PC-3 (cell line): ENCODE measurements at regions not wholly inside any gene's neighbourhood (a gene's known extent, or its start where the extent isn't known, plus 50 kb on each side); places are given as distances from the start of the nearest gene placed in this dataset.

ENCODE experiments used
- ATAC-seq: fragments of 200-7000 bp; cut with Tn5 transposase; 2 replicates; pipeline ENCODE4 v1.9.1; 2020; ENCODE audit warnings: mild to moderate bottlenecking, moderate library complexity
- BruUV-seq: library from RNA; stranded (reverse); fragments of 400-500 nt; replicated peaks from 2 replicates; lab custom pipeline; 2021; lab: Mats Ljungman, UMichigan
- CTCF ChIA-PET: fragments of 300-600 bp; sonication (Branson Sonifier 250); formaldehyde crosslinking; loops from one replicate; lab custom pipeline; 2022; ENCODE audit warnings: antibody characterized with exemption; lab: Charles Lee
- POLR2A ChIA-PET: fragments of 300-600 bp; sonication (Branson Sonifier 250); formaldehyde crosslinking; loops from one replicate; lab custom pipeline; 2022; ENCODE audit warnings: antibody characterized with exemption; ENCODE audit not compliant: unreplicated experiment; lab: Charles Lee
- DNase-seq: peaks from one replicate; pipeline ENCODE4 v3.0.0-alpha.2; 2015
- H2AFZ ChIP-seq: fragments of 300-600 bp; sonication (generic); 2 replicates; pipeline ENCODE4 v1.6.0; 2016; ENCODE audit warnings: antibody characterized with exemption, low read length
- H3F3A ChIP-seq: fragments of 300-600 bp; sonication (generic); one replicate; pipeline ENCODE4 v1.6.0; 2017; ENCODE audit warnings: antibody characterized with exemption, low read length, control low read depth, mild to moderate bottlenecking; ENCODE audit not compliant: unreplicated experiment
- H3K27ac ChIP-seq: fragments of 300-600 bp; sonication (generic); 2 replicates; pipeline ENCODE4 v1.5.1; 2016; ENCODE audit warnings: mild to moderate bottlenecking, low read length
- H3K27me3 ChIP-seq: fragments of 300-600 bp; sonication (generic); 2 replicates; pipeline ENCODE4 v1.6.1; 2016; ENCODE audit warnings: low read length, mixed read lengths
- H3K36me3 ChIP-seq: fragments of 300-600 bp; sonication (generic); 2 replicates; pipeline ENCODE4 v1.6.1; 2016; ENCODE audit warnings: low read depth, mixed run types, low read length, mixed read lengths
- H3K4me1 ChIP-seq: fragments of 300-600 bp; sonication (generic); 2 replicates; pipeline ENCODE4 v1.5.1; 2016; ENCODE audit warnings: low read length; ENCODE audit not compliant: insufficient read depth
- H3K4me2 ChIP-seq: fragments of 300-600 bp; sonication (generic); 2 replicates; pipeline ENCODE4 v1.6.0; 2016; ENCODE audit warnings: low read length
- H3K4me3 ChIP-seq: fragments of 300-600 bp; sonication (generic); 2 replicates; pipeline ENCODE4 v1.5.1; 2016; ENCODE audit warnings: mild to moderate bottlenecking, low read length, mixed read lengths
- H3K79me2 ChIP-seq: fragments of 300-600 bp; sonication (generic); 2 replicates; pipeline ENCODE4 v1.6.1; 2017; ENCODE audit warnings: low read length, mixed read lengths
- H3K9ac ChIP-seq: fragments of 300-600 bp; sonication (generic); 2 replicates; pipeline ENCODE4 v1.6.0; 2016; ENCODE audit warnings: mild to moderate bottlenecking, low read length
- H3K9me2 ChIP-seq: fragments of 300-600 bp; sonication (generic); replicated peaks from 2 replicates; pipeline ENCODE4 v1.6.1; 2016; ENCODE audit warnings: mixed run types, low read length, mixed read lengths
- H3K9me3 ChIP-seq: fragments of 300-600 bp; sonication (generic); 2 replicates; pipeline ENCODE4 v1.6.1; 2016; ENCODE audit warnings: low read length, mixed read lengths
- H4K20me1 ChIP-seq: fragments of 300-600 bp; sonication (generic); 2 replicates; pipeline ENCODE4 v1.6.1; 2016; ENCODE audit warnings: low read length, mixed read lengths
- CTCF ChIP-seq: fragments of 300-600 bp; sonication (generic); conservative IDR thresholded peaks from 2 replicates; pipeline ENCODE4 v1.5.1; 2017; ENCODE audit warnings: antibody characterized with exemption, low read depth, mild to moderate bottlenecking, low read length
- EZH2 ChIP-seq: fragments of 300-600 bp; sonication (generic); IDR thresholded peaks from one replicate; pipeline ENCODE4 v1.6.1; 2017; ENCODE audit warnings: antibody characterized with exemption, mild to moderate bottlenecking, low read length; ENCODE audit not compliant: unreplicated experiment
- EZH2phosphoT487 ChIP-seq: fragments of 300-600 bp; sonication (generic); IDR thresholded peaks from 2 replicates; pipeline ENCODE4 v1.6.1; 2018; ENCODE audit warnings: mild to moderate bottlenecking, antibody characterized with exemption, low read length, borderline replicate concordance
- intact Hi-C: fragments of 100-400 bp; cut with micrococcal nuclease; formaldehyde crosslinking; loops from 2 replicates; pipeline ENCODE4 v1.9.0; 2023

GRCh38 chr12:73076760-73077159, 804.6 kb downstream of the TRHDE start:
- Histone ChIP-seq H3K9me3 (no peaks in the 10 kb centered on the region), H3K9ac (no peak overlapping the region), H3K4me1 (no peaks in the 10 kb centered on the region), H2AFZ (no peak overlapping the region), H3K36me3 (no peaks in the 10 kb centered on the region), H3K79me2 (no peaks in the 10 kb centered on the region), H3K4me3 (no peak overlapping the region), H3F3A (no peaks in the 10 kb centered on the region), H3K27me3 (no peaks in the 10 kb centered on the region), H4K20me1 (no peaks in the 10 kb centered on the region), H3K4me2 (no peak overlapping the region), H3K27ac (no peak overlapping the region), H3K9me2 (no peaks in the 10 kb centered on the region)
- ATAC-seq (no peak), DNase-seq (no peak)
- CTCF ChIA-PET = no interaction called here
- POLR2A ChIA-PET = no interaction called here
- intact Hi-C loops = no loop called here
- TF ChIP-seq CTCF = no peak
- no peak for TF ChIP-seq EZH2
- no peak for TF ChIP-seq EZH2phosphoT487
- no TSS peak for BruUV-seq

- ATAC-seq = no peak
- Histone ChIP-seq H3K9me3 (no peaks in the 10 kb centered on the region), H2AFZ (no peak overlapping the region), H3K27me3 (no peaks in the 10 kb centered on the region), H3K9me2 (no peaks in the 10 kb centered on the region), H3K27ac (no peak overlapping the region), H3K36me3 (no peaks in the 10 kb centered on the region), H3K79me2 (no peaks in the 10 kb centered on the region), H3K4me2 (no peak overlapping the region), H3K9ac (no peak overlapping the region), H4K20me1 (no peaks in the 10 kb centered on the region), H3F3A (no peaks in the 10 kb centered on the region), H3K4me3 (no peak overlapping the region), H3K4me1 (no peaks in the 10 kb centered on the region)
- BruUV-seq = no TSS peak
- ChIA-PET POLR2A (no interaction called here), CTCF (no interaction called here)
- intact Hi-C loops = no loop called here
- no peak for DNase-seq
- TF ChIP-seq EZH2phosphoT487 (no peak), CTCF (no peak), EZH2 (no peak)
Measured at GRCh38 chr12:73083736-73084135, 811.6 kb downstream of the TRHDE start.

GRCh38 chr12:73106296-73106695, 834.1 kb downstream of the TRHDE start:
- H3K9me2 ChIP-seq = no peaks in the 10 kb centered on the region
- H3K27ac ChIP-seq = no peak overlapping the region
- TF ChIP-seq EZH2 = no peak
- TF ChIP-seq EZH2phosphoT487 = no peak
- TF ChIP-seq CTCF = no peak
- no peaks in the 10 kb centered on the region for H3K9me3 ChIP-seq
- ChIA-PET POLR2A (no interaction called here), CTCF (no interaction called here)
- no peaks in the 10 kb centered on the region for H4K20me1 ChIP-seq
- H3K36me3 ChIP-seq = no peaks in the 10 kb centered on the region
- H3K9ac ChIP-seq = no peak overlapping the region
- H3K27me3 ChIP-seq = no peaks in the 10 kb centered on the region
- no peaks in the 10 kb centered on the region for H3K79me2 ChIP-seq
- peaks cover 7% of the 10 kb centered on the region; the same call in 1 of the 2 replicates for H3K4me1 ChIP-seq
- peak overlapping the region; percentile 29; the same call in 1 of the 2 replicates for H3K4me2 ChIP-seq
- DNase-seq (peak; percentile 37), ATAC-seq (peak; percentile 76)
- BruUV-seq = no TSS peak
- H3K4me3 ChIP-seq = no peak overlapping the region
- no peak overlapping the region for H2AFZ ChIP-seq
- H3F3A ChIP-seq = no peaks in the 10 kb centered on the region
- intact Hi-C loops = no loop called here
